ENCODE measurements at regions not wholly inside any gene's neighbourhood (a gene's known extent, or its start where the extent isn't known, plus 50 kb on each side); places are given as distances from the start of the nearest gene placed in this dataset.

GRCh38 chr6:152836523-152836922, 85.9 kb downstream of the VIP start:
- no peak overlapping the region for H3K4me3 ChIP-seq (ENCODE audit: control insufficient read depth, low read depth, low read length)
- TF ChIP-seq CTCF (conservative IDR thresholded peaks at IDR 0.05; ENCODE audit: control insufficient read depth, insufficient read depth, low read depth, low read length) = no peak
- DNase-seq (ENCODE audit: low read depth) = no peak

GRCh38 chr6:152845421-152845820, 94.8 kb downstream of the VIP start:
- no peak for DNase-seq (ENCODE audit: low read depth)
- H3K4me3 ChIP-seq (ENCODE audit: control insufficient read depth, low read depth, low read length) = no peak overlapping the region
- TF ChIP-seq CTCF (conservative IDR thresholded peaks at IDR 0.05; ENCODE audit: control insufficient read depth, insufficient read depth, low read depth, low read length) = no peak

- no peak overlapping the region for H3K4me3 ChIP-seq (ENCODE audit: control insufficient read depth, low read depth, low read length)
- peak; percentile 10 for DNase-seq (ENCODE audit: low read depth)
- no peak for TF ChIP-seq CTCF (conservative IDR thresholded peaks at IDR 0.05; ENCODE audit: control insufficient read depth, insufficient read depth, low read depth, low read length)
Observed at GRCh38 chr6:152846825-152847224, 96.2 kb downstream of the VIP start.

GRCh38 chr6:152848919-152849318, 98.3 kb downstream of the VIP start:
- H3K4me3 ChIP-seq (ENCODE audit: control insufficient read depth, low read depth, low read length) = no peak overlapping the region
- no peak for DNase-seq (ENCODE audit: low read depth)
- no peak for TF ChIP-seq CTCF (conservative IDR thresholded peaks at IDR 0.05; ENCODE audit: control insufficient read depth, insufficient read depth, low read depth, low read length)

- TF ChIP-seq CTCF (conservative IDR thresholded peaks at IDR 0.05; ENCODE audit: control insufficient read depth, insufficient read depth, low read depth, low read length) = no peak
- no peak overlapping the region for H3K4me3 ChIP-seq (ENCODE audit: control insufficient read depth, low read depth, low read length)
- DNase-seq (ENCODE audit: low read depth) = no peak
Observed at GRCh38 chr6:152854086-152854795, 103.6 kb downstream of the VIP start.

- no peak for TF ChIP-seq CTCF (conservative IDR thresholded peaks at IDR 0.05; ENCODE audit: control insufficient read depth, insufficient read depth, low read depth, low read length)
- H3K4me3 ChIP-seq (ENCODE audit: control insufficient read depth, low read depth, low read length) = no peak overlapping the region
- no peak for DNase-seq (ENCODE audit: low read depth)
Observed at GRCh38 chr6:152858141-152858540, 107.5 kb downstream of the VIP start.

- no peak for DNase-seq (ENCODE audit: low read depth)
- no peak overlapping the region for H3K4me3 ChIP-seq (ENCODE audit: control insufficient read depth, low read depth, low read length)
- TF ChIP-seq CTCF (conservative IDR thresholded peaks at IDR 0.05; ENCODE audit: control insufficient read depth, insufficient read depth, low read depth, low read length) = no peak
Observed at GRCh38 chr6:152859225-152859624, 108.6 kb downstream of the VIP start.
